ENCODE measurements at regions not wholly inside any gene's neighbourhood (a gene's known extent, or its start where the extent isn't known, plus 50 kb on each side); places are given as distances from the start of the nearest gene placed in this dataset.
A peak's percentile ranks its signal among the peaks of the same experiment; 100 is the strongest.

DNA sequence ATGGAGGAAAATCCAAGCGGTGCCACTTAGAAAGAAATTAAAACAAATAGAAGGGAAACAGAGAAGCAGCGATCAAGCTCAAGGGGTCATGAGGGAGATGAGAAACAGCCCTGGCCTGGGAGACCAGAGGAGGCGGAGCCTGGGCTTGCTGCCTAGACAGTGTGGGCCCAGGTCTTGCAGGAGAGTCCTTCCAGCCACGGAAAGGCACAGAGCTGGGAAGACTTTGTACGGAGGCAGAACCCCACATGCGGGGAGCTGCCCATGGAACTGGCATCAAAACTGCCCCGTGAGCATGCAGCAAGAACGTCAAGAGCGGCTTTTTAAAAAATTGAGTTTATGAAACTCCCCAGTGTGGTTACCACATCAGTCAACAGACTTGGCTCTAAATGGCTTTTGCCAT lies 119.4 kb downstream of the IRX1 start:
- DNase-seq (no peak), ATAC-seq (ENCODE audit: low FRiP score in 2 of 2) (peak; percentile 38 to 44)
- peaks cover 0 to 2% (median 0%) of the 10 kb centered on the region in 4 donors for H3K9me3 ChIP-seq
- no peak overlapping the region for H3K4me3 ChIP-seq
- WGBS, 2 donors = 68 to 69% methylated on average over 9 of the region's 9 CpGs
- H3K4me1 ChIP-seq = no peaks in the 10 kb centered on the region
- no peak overlapping the region for H3K27ac ChIP-seq
- H3K36me3 ChIP-seq = no peaks in the 10 kb centered on the region
- H3K27me3 ChIP-seq = no peaks in the 10 kb centered on the region
- TF ChIP-seq, protein P1, sequence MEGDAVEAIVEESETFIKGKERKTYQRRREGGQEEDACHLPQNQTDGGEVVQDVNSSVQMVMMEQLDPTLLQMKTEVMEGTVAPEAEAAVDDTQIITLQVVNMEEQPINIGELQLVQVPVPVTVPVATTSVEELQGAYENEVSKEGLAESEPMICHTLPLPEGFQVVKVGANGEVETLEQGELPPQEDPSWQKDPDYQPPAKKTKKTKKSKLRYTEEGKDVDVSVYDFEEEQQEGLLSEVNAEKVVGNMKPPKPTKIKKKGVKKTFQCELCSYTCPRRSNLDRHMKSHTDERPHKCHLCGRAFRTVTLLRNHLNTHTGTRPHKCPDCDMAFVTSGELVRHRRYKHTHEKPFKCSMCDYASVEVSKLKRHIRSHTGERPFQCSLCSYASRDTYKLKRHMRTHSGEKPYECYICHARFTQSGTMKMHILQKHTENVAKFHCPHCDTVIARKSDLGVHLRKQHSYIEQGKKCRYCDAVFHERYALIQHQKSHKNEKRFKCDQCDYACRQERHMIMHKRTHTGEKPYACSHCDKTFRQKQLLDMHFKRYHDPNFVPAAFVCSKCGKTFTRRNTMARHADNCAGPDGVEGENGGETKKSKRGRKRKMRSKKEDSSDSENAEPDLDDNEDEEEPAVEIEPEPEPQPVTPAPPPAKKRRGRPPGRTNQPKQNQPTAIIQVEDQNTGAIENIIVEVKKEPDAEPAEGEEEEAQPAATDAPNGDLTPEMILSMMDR (IDR thresholded peaks at IDR 0.05) = no peak
- TF ChIP-seq EP300 (IDR thresholded peaks at IDR 0.05) = no peak
- TF ChIP-seq POLR2A (IDR thresholded peaks at IDR 0.05) = no peak
- TF ChIP-seq POLR2AphosphoS5 (IDR thresholded peaks at IDR 0.05) = no peak

DNA sequence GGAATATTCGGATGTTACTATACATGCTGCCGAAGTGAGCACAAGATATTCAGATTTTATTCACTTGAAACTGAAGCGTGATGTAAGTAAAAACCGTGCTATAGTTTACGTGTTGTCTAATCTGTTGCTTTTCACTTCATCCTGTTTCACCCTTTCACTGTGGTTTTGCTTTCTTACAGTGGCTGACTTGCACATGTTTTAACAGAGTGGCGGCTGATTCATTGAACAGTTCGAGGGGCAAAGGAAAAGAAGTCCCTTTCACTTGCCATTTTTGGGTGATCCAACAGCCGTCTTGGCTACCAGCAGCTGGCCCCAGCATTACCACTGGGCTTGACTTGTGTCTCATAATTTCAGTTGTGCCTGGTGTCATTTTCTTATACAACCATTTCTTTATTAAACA lies 134.0 kb downstream of the IRX1 start:
- Histone ChIP-seq H3K4me3 (no peak overlapping the region), H3K4me1 (no peaks in the 10 kb centered on the region), H3K27ac (no peak overlapping the region), H3K27me3 (no peaks in the 10 kb centered on the region), H3K9me3 (no peaks in the 10 kb centered on the region), H3K36me3 (no peaks in the 10 kb centered on the region)
- TF ChIP-seq EP300 (IDR thresholded peaks at IDR 0.05) (no peak), POLR2A (IDR thresholded peaks at IDR 0.05) (no peak), POLR2AphosphoS5 (IDR thresholded peaks at IDR 0.05) (no peak)
- TF ChIP-seq, protein P1 (IDR thresholded peaks at IDR 0.05) = no peak
- DNase-seq (no peak), ATAC-seq (ENCODE audit: low FRiP score in 2 of 2) (no peak)
- WGBS, 2 donors = 72 to 73% methylated on average over 8 of the region's 8 CpGs

DNA sequence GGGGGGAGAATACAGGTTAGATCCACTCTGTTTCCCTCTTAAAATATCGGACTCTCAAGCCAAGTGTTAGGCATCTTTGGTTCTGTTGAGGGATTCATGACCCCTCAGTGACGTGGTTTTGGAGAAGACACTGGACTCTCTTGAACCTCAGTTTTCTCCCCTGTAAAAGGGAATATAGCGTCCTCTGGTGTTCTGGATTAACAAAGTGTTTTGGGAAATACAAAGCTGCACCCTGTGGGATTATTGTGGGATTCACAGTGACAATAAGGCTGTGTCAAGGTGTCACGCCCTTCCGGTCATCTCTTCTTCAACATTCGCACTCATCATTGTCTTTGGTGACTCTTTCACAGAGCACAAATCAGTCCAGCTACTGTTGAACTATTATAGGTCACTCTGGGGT lies 139.0 kb downstream of the IRX1 start:
- no peak overlapping the region for H3K27ac ChIP-seq
- no peaks in the 10 kb centered on the region for H3K4me1 ChIP-seq
- H3K27me3 ChIP-seq = no peaks in the 10 kb centered on the region
- DNase-seq (no peak), ATAC-seq (ENCODE audit: low FRiP score in 2 of 2) (no peak)
- H3K4me3 ChIP-seq = no peak overlapping the region
- TF ChIP-seq, protein P1 (IDR thresholded peaks at IDR 0.05) = no peak
- TF ChIP-seq POLR2AphosphoS5 (IDR thresholded peaks at IDR 0.05) (no peak), POLR2A (IDR thresholded peaks at IDR 0.05) (no peak), EP300 (IDR thresholded peaks at IDR 0.05) (no peak)
- no peaks in the 10 kb centered on the region for H3K9me3 ChIP-seq
- no peaks in the 10 kb centered on the region for H3K36me3 ChIP-seq
- 88% methylated on average over 6 of the region's 6 CpGs for WGBS, 2 donors

DNA sequence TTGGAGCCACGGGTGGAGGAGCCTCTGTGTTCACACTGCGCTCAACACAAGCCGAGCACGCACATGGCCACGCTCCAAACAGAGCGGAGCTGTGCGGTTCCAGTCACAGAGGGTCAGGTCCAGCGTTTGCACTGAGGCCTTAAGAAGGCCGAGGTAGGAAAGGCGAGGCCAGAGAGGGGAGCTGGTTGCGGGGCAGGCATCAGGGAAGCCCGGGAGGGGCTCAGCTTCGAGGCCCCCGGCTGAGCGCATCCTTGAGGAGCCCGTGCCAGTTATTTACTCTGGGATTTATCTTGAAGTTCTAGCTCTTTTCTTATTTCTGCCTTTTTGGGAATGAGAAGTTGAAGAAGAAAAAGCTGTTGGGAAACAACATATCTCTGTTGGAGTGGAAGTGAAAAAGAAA lies 140.8 kb downstream of the IRX1 start:
- TF ChIP-seq POLR2AphosphoS5 (IDR thresholded peaks at IDR 0.05) (no peak), POLR2A (IDR thresholded peaks at IDR 0.05) (no peak), EP300 (IDR thresholded peaks at IDR 0.05) (no peak)
- TF ChIP-seq, protein P1 (IDR thresholded peaks at IDR 0.05) = no peak
- no peak for ATAC-seq (ENCODE audit: low FRiP score in 2 of 2)

DNA sequence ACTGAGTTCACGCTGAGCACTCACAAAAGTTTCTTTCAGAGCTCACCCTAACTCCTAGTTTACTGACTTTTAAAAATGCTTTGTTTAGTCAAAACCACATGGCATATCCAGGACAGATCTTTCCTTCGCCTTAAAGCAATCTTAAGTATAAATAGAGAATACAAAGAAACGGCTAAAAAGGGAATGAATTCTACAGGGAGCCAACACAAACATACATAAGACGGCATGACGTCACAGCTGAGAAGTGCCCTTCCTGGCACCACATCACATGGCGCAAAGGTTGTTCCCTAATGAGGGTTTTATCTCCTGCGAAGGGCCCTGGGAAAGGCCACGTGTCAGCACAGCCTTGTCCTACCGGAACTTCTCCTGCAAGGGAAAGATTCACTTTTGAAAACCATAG lies 141.3 kb downstream of the IRX1 start:
- no peak for ATAC-seq (ENCODE audit: low FRiP score in 2 of 2)
- WGBS, 2 donors = 71 to 75% methylated on average over 9 of the region's 9 CpGs
- H3K4me1 ChIP-seq = no peaks in the 10 kb centered on the region
- H3K4me3 ChIP-seq = no peak overlapping the region
- no peak for DNase-seq
- TF ChIP-seq POLR2A (IDR thresholded peaks at IDR 0.05) (no peak), POLR2AphosphoS5 (IDR thresholded peaks at IDR 0.05) (no peak), EP300 (IDR thresholded peaks at IDR 0.05) (no peak)
- TF ChIP-seq, protein P1 (IDR thresholded peaks at IDR 0.05) = no peak
- H3K36me3 ChIP-seq = no peaks in the 10 kb centered on the region
- H3K9me3 ChIP-seq = no peaks in the 10 kb centered on the region
- H3K27me3 ChIP-seq = no peaks in the 10 kb centered on the region
- H3K27ac ChIP-seq = no peak overlapping the region

More for the DNA sequence above, 140.8 kb downstream of the IRX1 start:
- Histone ChIP-seq H3K36me3 (no peaks in the 10 kb centered on the region), H3K4me1 (no peaks in the 10 kb centered on the region), H3K27ac (no peak overlapping the region), H3K27me3 (no peaks in the 10 kb centered on the region), H3K4me3 (no peak overlapping the region), H3K9me3 (no peaks in the 10 kb centered on the region)
- WGBS, 2 donors = 77 to 83% methylated on average over 16 of the region's 16 CpGs
- no peak for DNase-seq
